GM12891 (cell line): ENCODE measurements at regions not wholly inside any gene's neighbourhood (a gene's known extent, or its start where the extent isn't known, plus 50 kb on each side); places are given as distances from the start of the nearest gene placed in this dataset.

Experiments
- POLR2A ChIP-seq: IDR thresholded peaks from 2 replicates; pipeline ENCODE4 v1.6.1; 2011; ENCODE audit warnings: low read depth, low read length, control low read depth
- POLR2AphosphoS5 ChIP-seq: IDR thresholded peaks from 2 replicates; pipeline ENCODE4 v1.6.1; 2011; ENCODE audit warnings: low read depth, low read length, control low read depth
- SPI1 ChIP-seq: IDR thresholded peaks from 2 replicates; pipeline ENCODE4 v1.6.1; 2011; ENCODE audit warnings: low read depth, low read length, control low read depth

GRCh38 chr9:22244139-22245011 lies 202.2 kb upstream of the DMRTA1 start:
- TF ChIP-seq POLR2A, result no peak
- no peak for TF ChIP-seq POLR2AphosphoS5
- no peak for TF ChIP-seq SPI1
